Calu3 (cell line): ENCODE measurements at regions not wholly inside any gene's neighbourhood (a gene's known extent, or its start where the extent isn't known, plus 50 kb on each side); places are given as distances from the start of the nearest gene placed in this dataset.

Experiments
- BruUV-seq: library from RNA; stranded (reverse); fragments of 400-500 nt; replicated peaks from 2 replicates; lab custom pipeline; 2021; lab: Mats Ljungman, UMichigan
- CTCF ChIA-PET: fragments of 300-600 bp; sonication (Branson Sonifier 250); formaldehyde crosslinking; loops from one replicate; lab custom pipeline; 2022; ENCODE audit warnings: antibody characterized with exemption; lab: Charles Lee
- DNase-seq: peaks from one replicate; pipeline ENCODE4 v3.0.0; 2022
- H3K27ac Mint-ChIP-seq: one replicate; pipeline ENCODE4 v1.8.0; 2022; ENCODE audit warnings: mixed read lengths; ENCODE audit not compliant: unreplicated experiment
- H3K27me3 Mint-ChIP-seq: one replicate; pipeline ENCODE4 v1.8.0; 2022; ENCODE audit warnings: mixed read lengths; ENCODE audit not compliant: unreplicated experiment
- H3K36me3 Mint-ChIP-seq: one replicate; pipeline ENCODE4 v1.8.0; 2022; ENCODE audit warnings: mild to moderate bottlenecking, moderate library complexity, mixed read lengths; ENCODE audit not compliant: insufficient read depth, unreplicated experiment
- H3K4me1 Mint-ChIP-seq: one replicate; pipeline ENCODE4 v1.8.0; 2022; ENCODE audit warnings: mild to moderate bottlenecking, low read depth, mixed read lengths; ENCODE audit not compliant: unreplicated experiment
- H3K4me3 Mint-ChIP-seq: one replicate; pipeline ENCODE4 v1.8.0; 2022; ENCODE audit warnings: mild to moderate bottlenecking, low read depth, moderate library complexity, mixed read lengths; ENCODE audit not compliant: unreplicated experiment
- H3K9me3 Mint-ChIP-seq: one replicate; pipeline ENCODE4 v1.8.0; 2022; ENCODE audit warnings: low read depth, mixed read lengths; ENCODE audit not compliant: unreplicated experiment
- intact Hi-C: fragments of 100-400 bp; cut with micrococcal nuclease; formaldehyde crosslinking; loops from one replicate; pipeline ENCODE4 v1.10.0; 2022; ENCODE audit not compliant: unreplicated experiment
- TF ChIP-seq, protein P1 (sequence below): fragments of 200-600 bp; IDR thresholded peaks from one replicate; pipeline ENCODE4 v1.8.0; 2022; ENCODE audit warnings: antibody characterized with exemption; ENCODE audit not compliant: unreplicated experiment

- Mint-ChIP-seq H3K36me3 (no peaks in the 10 kb centered on the region), H3K9me3 (no peaks in the 10 kb centered on the region), H3K4me3 (no peak overlapping the region), H3K27me3 (no peaks in the 10 kb centered on the region), H3K27ac (no peak overlapping the region), H3K4me1 (peaks cover 6% of the 10 kb centered on the region)
- TF ChIP-seq, protein P1, sequence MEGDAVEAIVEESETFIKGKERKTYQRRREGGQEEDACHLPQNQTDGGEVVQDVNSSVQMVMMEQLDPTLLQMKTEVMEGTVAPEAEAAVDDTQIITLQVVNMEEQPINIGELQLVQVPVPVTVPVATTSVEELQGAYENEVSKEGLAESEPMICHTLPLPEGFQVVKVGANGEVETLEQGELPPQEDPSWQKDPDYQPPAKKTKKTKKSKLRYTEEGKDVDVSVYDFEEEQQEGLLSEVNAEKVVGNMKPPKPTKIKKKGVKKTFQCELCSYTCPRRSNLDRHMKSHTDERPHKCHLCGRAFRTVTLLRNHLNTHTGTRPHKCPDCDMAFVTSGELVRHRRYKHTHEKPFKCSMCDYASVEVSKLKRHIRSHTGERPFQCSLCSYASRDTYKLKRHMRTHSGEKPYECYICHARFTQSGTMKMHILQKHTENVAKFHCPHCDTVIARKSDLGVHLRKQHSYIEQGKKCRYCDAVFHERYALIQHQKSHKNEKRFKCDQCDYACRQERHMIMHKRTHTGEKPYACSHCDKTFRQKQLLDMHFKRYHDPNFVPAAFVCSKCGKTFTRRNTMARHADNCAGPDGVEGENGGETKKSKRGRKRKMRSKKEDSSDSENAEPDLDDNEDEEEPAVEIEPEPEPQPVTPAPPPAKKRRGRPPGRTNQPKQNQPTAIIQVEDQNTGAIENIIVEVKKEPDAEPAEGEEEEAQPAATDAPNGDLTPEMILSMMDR, result no peak
- CTCF ChIA-PET, result interaction anchor here (0.7 kb wide), 1 partner anchor 586 kb away, joined by 3 read pairs; no protein-coding TSS in a partner anchor
- DNase-seq, result no peak
- intact Hi-C loops, result no loop called here
- no TSS peak for BruUV-seq
Observed at GRCh38 chr6:74050921-74051320, 354.9 kb downstream of the CD109 start.

- intact Hi-C loops, result no loop called here
Observed at GRCh38 chr6:74048387-74048786, 352.4 kb downstream of the CD109 start.

DNA sequence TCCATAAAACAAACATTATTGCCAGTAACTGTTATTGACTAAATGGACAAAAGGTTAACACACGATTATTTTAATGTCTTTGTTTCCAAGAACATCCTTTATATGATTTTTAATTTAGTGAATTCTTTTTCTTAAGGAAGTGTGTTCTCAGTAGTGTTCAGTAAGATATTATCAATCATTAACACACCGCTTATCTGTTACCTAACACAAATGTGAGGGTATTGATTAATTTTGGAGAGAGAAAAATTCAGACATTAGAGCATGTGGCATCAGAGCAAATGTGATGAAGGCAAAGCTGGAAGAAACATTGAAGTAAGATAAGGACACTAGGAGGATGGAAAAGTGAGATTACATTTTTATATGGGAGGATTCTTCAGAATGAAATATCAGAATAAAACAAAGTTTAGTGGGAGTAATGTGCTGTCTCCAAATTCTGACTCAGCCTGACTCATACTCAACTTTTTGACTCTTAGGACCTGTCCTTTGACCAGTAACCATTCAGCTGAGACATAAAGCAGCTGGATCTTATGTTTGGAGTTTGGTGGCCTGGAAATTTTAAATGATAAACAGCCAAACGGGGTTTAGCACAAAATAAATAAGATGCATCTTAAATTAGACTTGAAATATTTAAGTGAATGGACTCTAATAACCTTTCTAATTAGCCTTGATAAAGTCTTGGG lies 348.6 kb downstream of the CD109 start:
- Mint-ChIP-seq H3K27ac (peak overlapping the region; percentile 41), H3K36me3 (no peaks in the 10 kb centered on the region), H3K27me3 (no peaks in the 10 kb centered on the region), H3K4me3 (no peak overlapping the region), H3K4me1 (peaks cover 30% of the 10 kb centered on the region), H3K9me3 (no peaks in the 10 kb centered on the region)
- intact Hi-C loops, result no loop called here
- DNase-seq, result peak; percentile 2
- TF ChIP-seq, protein P1, result no peak
- no TSS peak for BruUV-seq
- CTCF ChIA-PET, result interaction anchor here (0.6 kb wide), 1 partner anchor 1094 kb away, joined by 3 read pairs; no protein-coding TSS in a partner anchor

More at GRCh38 chr6:74048387-74048786, 352.4 kb downstream of the CD109 start:
- Mint-ChIP-seq H3K4me3 (no peak overlapping the region), H3K36me3 (no peaks in the 10 kb centered on the region), H3K27me3 (no peaks in the 10 kb centered on the region), H3K9me3 (no peaks in the 10 kb centered on the region), H3K27ac (no peak overlapping the region), H3K4me1 (peaks cover 21% of the 10 kb centered on the region)
- no TSS peak for BruUV-seq
- CTCF ChIA-PET, result interaction anchor here (0.5 kb wide), 1 partner anchor 697 kb away, joined by 6 read pairs; no protein-coding TSS in a partner anchor
- TF ChIP-seq, protein P1, result no peak
- DNase-seq, result no peak

DNA sequence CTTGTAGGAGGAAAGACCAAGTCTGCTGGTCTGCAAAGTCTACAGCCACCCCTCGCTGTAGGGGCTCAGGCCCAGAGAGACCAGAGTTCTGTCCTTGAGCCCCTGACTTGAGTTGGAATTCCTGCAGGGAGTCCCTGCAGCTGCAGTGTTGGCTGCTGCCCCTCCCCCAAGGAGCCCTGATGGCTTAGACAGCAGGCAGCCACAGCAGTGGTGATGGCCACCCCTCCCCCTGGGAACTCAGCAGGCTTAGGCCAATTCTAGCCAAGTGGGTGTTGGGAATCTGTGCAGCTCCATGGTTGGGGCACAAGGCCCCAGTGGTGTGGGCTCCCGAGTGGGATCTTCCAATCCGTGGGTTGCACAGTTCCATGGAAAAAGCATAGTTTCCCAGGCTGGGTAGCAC lies 345.4 kb downstream of the CD109 start:
- TF ChIP-seq, protein P1, result no peak
- H3K36me3 Mint-ChIP-seq, result no peaks in the 10 kb centered on the region
- DNase-seq, result no peak
- BruUV-seq, result no TSS peak
- intact Hi-C loops, result no loop called here
- H3K4me3 Mint-ChIP-seq, result no peak overlapping the region
- no peak overlapping the region for H3K27ac Mint-ChIP-seq
- peaks cover 12% of the 10 kb centered on the region for H3K9me3 Mint-ChIP-seq
- H3K27me3 Mint-ChIP-seq, result no peaks in the 10 kb centered on the region
- CTCF ChIA-PET, result no interaction called here
- H3K4me1 Mint-ChIP-seq, result peaks cover 29% of the 10 kb centered on the region
